Osteocyte (in vitro differentiated cells): ENCODE measurements at regions not wholly inside any gene's neighbourhood (a gene's known extent, or its start where the extent isn't known, plus 50 kb on each side); places are given as distances from the start of the nearest gene placed in this dataset.
A peak's percentile ranks its signal among the peaks of the same experiment; 100 is the strongest.

Source experiments
- DNase-seq: peaks from one replicate; pipeline ENCODE4 v3.0.0; 2021; ENCODE audit warnings: mixed read lengths; ENCODE audit not compliant: unreplicated experiment; ENCODE audit errors: extremely low spot score
- H3K27ac Mint-ChIP-seq: one replicate; pipeline ENCODE4 v1.8.0; 2021; ENCODE audit warnings: mild to moderate bottlenecking, mixed read lengths; ENCODE audit not compliant: unreplicated experiment
- H3K27me3 Mint-ChIP-seq: one replicate; pipeline ENCODE4 v1.8.0; 2021; ENCODE audit warnings: mixed read lengths; ENCODE audit not compliant: unreplicated experiment
- H3K36me3 Mint-ChIP-seq: one replicate; pipeline ENCODE4 v1.8.0; 2021; ENCODE audit warnings: mixed read lengths; ENCODE audit not compliant: unreplicated experiment
- H3K4me1 Mint-ChIP-seq: one replicate; pipeline ENCODE4 v1.8.0; 2021; ENCODE audit warnings: mixed read lengths; ENCODE audit not compliant: unreplicated experiment
- H3K4me3 Mint-ChIP-seq: one replicate; pipeline ENCODE4 v1.8.0; 2021; ENCODE audit warnings: mild to moderate bottlenecking, moderate library complexity, mixed read lengths; ENCODE audit not compliant: unreplicated experiment
- H3K9me3 Mint-ChIP-seq: one replicate; pipeline ENCODE4 v1.8.0; 2021; ENCODE audit warnings: mixed read lengths; ENCODE audit not compliant: unreplicated experiment
- CTCF ChIP-seq: fragments of 200-600 bp; sonication (generic); IDR thresholded peaks from 2 replicates; pipeline ENCODE4 v1.5.0; 2021; ENCODE audit warnings: antibody characterized with exemption, mild to moderate bottlenecking, moderate library complexity

DNA sequence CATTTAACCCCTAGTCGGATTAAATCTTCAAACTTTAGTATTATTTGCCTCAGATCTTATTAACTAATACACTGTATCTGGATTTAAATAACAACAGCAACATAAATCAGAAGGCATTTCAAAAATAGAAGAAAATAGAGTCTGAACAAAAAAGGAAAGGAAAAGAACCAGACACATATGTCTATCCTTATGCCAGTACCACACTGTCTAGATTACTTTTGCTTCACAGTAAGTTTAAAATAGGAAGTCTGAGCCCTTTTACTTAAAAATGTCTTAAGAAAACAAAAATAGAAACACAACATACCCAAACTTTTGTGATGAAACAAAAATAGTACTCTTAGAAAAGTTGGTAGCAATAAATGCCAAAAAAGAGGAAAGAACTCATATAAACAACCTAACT is 1615.8 kb downstream of the SI start:
- peak overlapping the region; percentile 50 for H3K27ac Mint-ChIP-seq
- no peak for DNase-seq
- no peaks in the 10 kb centered on the region for H3K36me3 Mint-ChIP-seq
- H3K9me3 Mint-ChIP-seq = no peaks in the 10 kb centered on the region
- H3K4me1 Mint-ChIP-seq = peaks cover 9% of the 10 kb centered on the region
- no peaks in the 10 kb centered on the region for H3K27me3 Mint-ChIP-seq
- peak overlapping the region; percentile 26 for H3K4me3 Mint-ChIP-seq
- TF ChIP-seq CTCF = no peak

GRCh38 chr3:163450698-163451097 is 1627.6 kb downstream of the SI start:
- H3K27me3 Mint-ChIP-seq = no peaks in the 10 kb centered on the region
- no peaks in the 10 kb centered on the region for H3K36me3 Mint-ChIP-seq
- H3K9me3 Mint-ChIP-seq = peaks cover 24% of the 10 kb centered on the region
- no peak for DNase-seq
- no peak for TF ChIP-seq CTCF
- H3K4me3 Mint-ChIP-seq = no peak overlapping the region
- no peak overlapping the region for H3K27ac Mint-ChIP-seq
- peaks cover 4% of the 10 kb centered on the region for H3K4me1 Mint-ChIP-seq

- Mint-ChIP-seq H3K27ac (no peak overlapping the region), H3K4me1 (no peaks in the 10 kb centered on the region), H3K9me3 (peaks cover 2% of the 10 kb centered on the region), H3K4me3 (no peak overlapping the region), H3K36me3 (no peaks in the 10 kb centered on the region), H3K27me3 (no peaks in the 10 kb centered on the region)
- DNase-seq = no peak
- TF ChIP-seq CTCF = no peak
Measured at GRCh38 chr3:163438760-163439159, 1639.5 kb downstream of the SI start.

DNA sequence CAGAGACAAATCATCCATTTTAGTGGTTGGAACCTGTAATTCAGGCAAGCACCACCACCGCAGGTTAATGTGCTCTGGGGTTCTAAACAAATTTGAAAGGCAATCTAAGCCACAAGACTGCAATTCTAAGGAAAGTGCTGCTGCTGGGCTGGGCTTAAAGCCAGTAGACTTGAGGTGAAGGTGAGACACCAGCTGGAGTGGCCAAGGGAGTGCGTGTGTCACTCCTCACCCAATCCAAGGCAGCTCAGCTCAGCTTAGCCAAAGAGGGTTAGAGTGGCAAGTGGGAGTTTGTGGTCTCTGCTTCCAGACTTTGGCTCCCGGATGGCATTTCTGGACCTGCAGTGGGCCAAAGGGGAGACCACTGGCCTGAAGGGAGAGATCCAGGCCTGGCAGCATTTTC is 1655.6 kb downstream of the SI start:
- no peak overlapping the region for H3K27ac Mint-ChIP-seq
- peaks cover 6% of the 10 kb centered on the region for H3K9me3 Mint-ChIP-seq
- H3K36me3 Mint-ChIP-seq = no peaks in the 10 kb centered on the region
- no peak for TF ChIP-seq CTCF
- no peak overlapping the region for H3K4me3 Mint-ChIP-seq
- no peaks in the 10 kb centered on the region for H3K27me3 Mint-ChIP-seq
- H3K4me1 Mint-ChIP-seq = no peaks in the 10 kb centered on the region
- DNase-seq = no peak

DNA sequence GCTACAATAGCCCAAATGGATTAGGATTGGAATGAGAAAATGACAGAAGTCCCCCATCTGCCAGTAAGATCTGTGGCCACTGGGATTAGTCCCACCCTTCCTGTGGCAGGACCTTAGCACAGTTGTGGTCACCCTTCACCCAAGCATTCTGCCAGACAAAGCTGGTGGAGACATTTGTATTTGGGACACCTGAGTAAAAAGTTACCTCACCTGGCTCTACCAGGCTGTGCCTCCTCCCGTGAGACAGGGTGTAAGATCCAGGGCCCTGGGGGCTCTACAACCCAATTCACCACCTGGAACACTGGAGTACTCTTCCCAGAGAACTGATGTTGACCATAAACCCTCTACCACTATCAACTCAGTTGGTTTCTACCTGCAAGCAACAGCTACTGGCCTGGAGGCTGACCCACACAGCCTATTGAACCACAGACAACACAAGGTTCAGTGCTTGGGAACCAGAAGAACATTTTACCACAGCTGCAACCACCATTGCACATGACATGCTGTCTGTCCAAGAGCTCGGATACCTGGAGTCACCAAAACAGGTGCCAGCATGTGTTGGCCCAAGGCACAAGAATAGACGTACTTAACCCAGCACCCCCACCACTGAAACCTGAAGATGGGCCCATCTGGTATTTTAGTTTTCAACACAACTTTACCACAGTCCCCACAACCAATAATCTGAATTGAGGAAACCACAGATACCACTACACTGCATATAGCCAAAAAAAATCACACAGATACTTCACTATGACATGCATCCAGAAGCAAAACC is 1686.7 kb downstream of the SI start:
- DNase-seq = no peak
- no peaks in the 10 kb centered on the region for H3K9me3 Mint-ChIP-seq
- no peaks in the 10 kb centered on the region for H3K27me3 Mint-ChIP-seq
- H3K4me3 Mint-ChIP-seq = no peak overlapping the region
- TF ChIP-seq CTCF = no peak
- H3K27ac Mint-ChIP-seq = no peak overlapping the region
- H3K4me1 Mint-ChIP-seq = no peaks in the 10 kb centered on the region
- H3K36me3 Mint-ChIP-seq = no peaks in the 10 kb centered on the region
